ENCODE measurements at regions not wholly inside any gene's neighbourhood (a gene's known extent, or its start where the extent isn't known, plus 50 kb on each side); places are given as distances from the start of the nearest gene placed in this dataset.

DNA sequence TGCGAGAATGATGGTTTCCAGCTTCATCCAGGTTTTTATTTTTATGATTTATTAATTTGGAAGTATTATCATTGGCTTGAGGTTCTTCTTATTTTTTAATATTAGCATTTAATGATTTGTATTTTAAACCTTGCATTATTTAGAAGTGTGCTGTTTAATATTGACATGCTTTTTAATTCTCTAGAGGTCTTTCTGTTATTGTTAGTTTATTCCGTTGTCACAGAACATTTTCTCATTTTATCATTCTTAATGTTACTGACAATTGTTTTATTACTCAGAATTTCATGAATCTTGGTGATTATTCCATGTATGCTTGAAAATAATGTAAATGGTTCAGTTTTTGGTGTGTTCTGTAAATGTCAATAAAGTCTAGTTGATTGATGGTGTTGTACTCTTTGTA is 463.5 kb upstream of the NOVA1 start:
- Mint-ChIP-seq H3K36me3 (ENCODE audit: low read depth) (no peaks in the 10 kb centered on the region), H3K4me1 (ENCODE audit: low read depth) (no peaks in the 10 kb centered on the region), H3K27ac (no peak overlapping the region), H3K4me3 (no peak overlapping the region), H3K9me3 (peaks cover 9% of the 10 kb centered on the region), H3K27me3 (no peaks in the 10 kb centered on the region)
- intact Hi-C loops (cut with micrococcal nuclease) = no loop called here
- POLR2A ChIA-PET = no interaction called here
- CTCF ChIA-PET = no interaction called here
- DNase-seq (no peak), ATAC-seq (no peak)
- TF ChIP-seq, protein P1, sequence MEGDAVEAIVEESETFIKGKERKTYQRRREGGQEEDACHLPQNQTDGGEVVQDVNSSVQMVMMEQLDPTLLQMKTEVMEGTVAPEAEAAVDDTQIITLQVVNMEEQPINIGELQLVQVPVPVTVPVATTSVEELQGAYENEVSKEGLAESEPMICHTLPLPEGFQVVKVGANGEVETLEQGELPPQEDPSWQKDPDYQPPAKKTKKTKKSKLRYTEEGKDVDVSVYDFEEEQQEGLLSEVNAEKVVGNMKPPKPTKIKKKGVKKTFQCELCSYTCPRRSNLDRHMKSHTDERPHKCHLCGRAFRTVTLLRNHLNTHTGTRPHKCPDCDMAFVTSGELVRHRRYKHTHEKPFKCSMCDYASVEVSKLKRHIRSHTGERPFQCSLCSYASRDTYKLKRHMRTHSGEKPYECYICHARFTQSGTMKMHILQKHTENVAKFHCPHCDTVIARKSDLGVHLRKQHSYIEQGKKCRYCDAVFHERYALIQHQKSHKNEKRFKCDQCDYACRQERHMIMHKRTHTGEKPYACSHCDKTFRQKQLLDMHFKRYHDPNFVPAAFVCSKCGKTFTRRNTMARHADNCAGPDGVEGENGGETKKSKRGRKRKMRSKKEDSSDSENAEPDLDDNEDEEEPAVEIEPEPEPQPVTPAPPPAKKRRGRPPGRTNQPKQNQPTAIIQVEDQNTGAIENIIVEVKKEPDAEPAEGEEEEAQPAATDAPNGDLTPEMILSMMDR (IDR thresholded peaks at IDR 0.05) = no peak

DNA sequence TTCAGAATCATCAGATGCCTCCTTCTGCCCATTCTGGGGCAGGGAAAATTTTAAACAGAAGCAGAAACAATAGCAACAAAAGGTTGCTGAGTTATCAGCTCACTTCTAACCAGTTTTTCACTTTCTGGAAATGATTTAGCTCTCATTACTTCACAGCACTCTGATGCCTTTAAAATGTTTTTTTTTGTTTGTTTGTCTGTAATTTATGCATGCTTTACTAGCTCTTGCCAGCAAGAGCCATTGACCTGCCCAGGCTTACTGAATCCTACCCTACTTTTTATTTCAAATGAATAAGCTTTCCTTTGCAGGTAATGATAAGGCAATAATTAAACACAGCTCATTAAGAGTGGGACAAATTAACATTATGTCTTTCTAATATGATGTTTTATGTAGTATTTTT is 466.1 kb upstream of the NOVA1 start:
- intact Hi-C loops (cut with micrococcal nuclease) = no loop called here
- no peak overlapping the region for H3K27ac Mint-ChIP-seq
- H3K4me3 Mint-ChIP-seq = no peak overlapping the region
- TF ChIP-seq, protein P1 (IDR thresholded peaks at IDR 0.05) = no peak
- H3K4me1 Mint-ChIP-seq (ENCODE audit: low read depth) = no peaks in the 10 kb centered on the region
- peaks cover 8% of the 10 kb centered on the region for H3K9me3 Mint-ChIP-seq
- ATAC-seq (no peak), DNase-seq (no peak)
- H3K36me3 Mint-ChIP-seq (ENCODE audit: low read depth) = no peaks in the 10 kb centered on the region
- ChIA-PET CTCF (no interaction called here), POLR2A (no interaction called here)
- no peaks in the 10 kb centered on the region for H3K27me3 Mint-ChIP-seq

DNA sequence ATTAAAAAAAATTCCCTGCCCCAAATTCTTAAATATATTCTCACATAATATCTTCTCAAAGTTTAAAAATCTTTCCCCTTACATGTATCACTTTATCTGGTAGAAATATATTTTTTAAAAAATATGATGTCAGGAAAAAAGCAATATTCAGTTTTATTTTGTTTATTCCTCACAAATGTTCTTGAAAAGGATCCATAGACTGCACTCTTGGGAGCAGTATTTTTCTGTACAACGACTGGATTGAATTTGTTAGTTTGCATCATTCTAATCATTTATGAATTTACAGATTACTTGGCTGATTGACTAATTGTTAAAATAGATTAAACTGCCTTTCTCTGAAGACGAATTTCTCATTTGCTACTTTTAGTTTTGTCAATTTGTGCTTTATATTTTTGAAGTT is 468.1 kb upstream of the NOVA1 start:
- H3K36me3 Mint-ChIP-seq (ENCODE audit: low read depth) = no peaks in the 10 kb centered on the region
- H3K9me3 Mint-ChIP-seq = peaks cover 8% of the 10 kb centered on the region
- DNase-seq = no peak
- no peak overlapping the region for H3K4me3 Mint-ChIP-seq
- no peak for ATAC-seq
- H3K27ac Mint-ChIP-seq = no peak overlapping the region
- POLR2A ChIA-PET = no interaction called here
- CTCF ChIA-PET = no interaction called here
- TF ChIP-seq, protein P1 (IDR thresholded peaks at IDR 0.05) = no peak
- no peaks in the 10 kb centered on the region for H3K27me3 Mint-ChIP-seq
- intact Hi-C loops (cut with micrococcal nuclease) = no loop called here
- no peaks in the 10 kb centered on the region for H3K4me1 Mint-ChIP-seq (ENCODE audit: low read depth)

DNA sequence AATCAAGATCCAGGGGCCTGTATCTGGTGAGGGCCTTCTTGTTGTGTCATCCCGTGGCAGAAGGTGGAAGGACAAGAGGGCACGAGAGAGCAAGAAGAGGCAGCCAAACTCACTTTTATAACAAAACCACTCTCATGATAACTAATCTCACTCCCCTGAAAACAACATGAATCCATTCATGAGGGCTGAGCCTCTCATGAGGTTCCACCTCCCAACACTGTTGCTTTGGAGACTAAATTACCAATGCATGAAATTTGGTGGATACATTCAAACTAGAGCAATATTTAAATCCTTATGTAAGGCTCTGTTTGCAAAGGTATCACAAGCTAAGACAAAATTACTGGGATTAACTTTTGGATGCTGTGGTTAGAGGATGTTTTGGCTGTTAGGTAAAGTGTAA is 470.1 kb upstream of the NOVA1 start:
- DNase-seq (no peak), ATAC-seq (no peak)
- Mint-ChIP-seq H3K4me1 (ENCODE audit: low read depth) (no peaks in the 10 kb centered on the region), H3K36me3 (ENCODE audit: low read depth) (no peaks in the 10 kb centered on the region), H3K4me3 (no peak overlapping the region), H3K9me3 (peaks cover 7% of the 10 kb centered on the region), H3K27ac (no peak overlapping the region), H3K27me3 (no peaks in the 10 kb centered on the region)
- POLR2A ChIA-PET = no interaction called here
- intact Hi-C loops (cut with micrococcal nuclease) = no loop called here
- CTCF ChIA-PET = no interaction called here
- TF ChIP-seq, protein P1 (IDR thresholded peaks at IDR 0.05) = no peak

GRCh38 chr14:27072589-27072988 is 474.8 kb upstream of the NOVA1 start:
- ChIA-PET POLR2A (no interaction called here), CTCF (no interaction called here)
- H3K36me3 Mint-ChIP-seq (ENCODE audit: low read depth) = no peaks in the 10 kb centered on the region
- no peak overlapping the region for H3K27ac Mint-ChIP-seq
- H3K27me3 Mint-ChIP-seq = no peaks in the 10 kb centered on the region
- TF ChIP-seq, protein P1 (IDR thresholded peaks at IDR 0.05) = no peak
- H3K4me1 Mint-ChIP-seq (ENCODE audit: low read depth) = no peaks in the 10 kb centered on the region
- no peak for ATAC-seq
- intact Hi-C loops (cut with micrococcal nuclease) = no loop called here
- peaks cover 5% of the 10 kb centered on the region for H3K9me3 Mint-ChIP-seq
- DNase-seq = no peak
- H3K4me3 Mint-ChIP-seq = no peak overlapping the region

All from activated CD8-positive, alpha-beta T cell treated with anti-CD3 and anti-CD28 coated beads for 36 hours (primary cell).